ENCODE measurements at regions not wholly inside any gene's neighbourhood (a gene's known extent, or its start where the extent isn't known, plus 50 kb on each side); places are given as distances from the start of the nearest gene placed in this dataset.

DNA sequence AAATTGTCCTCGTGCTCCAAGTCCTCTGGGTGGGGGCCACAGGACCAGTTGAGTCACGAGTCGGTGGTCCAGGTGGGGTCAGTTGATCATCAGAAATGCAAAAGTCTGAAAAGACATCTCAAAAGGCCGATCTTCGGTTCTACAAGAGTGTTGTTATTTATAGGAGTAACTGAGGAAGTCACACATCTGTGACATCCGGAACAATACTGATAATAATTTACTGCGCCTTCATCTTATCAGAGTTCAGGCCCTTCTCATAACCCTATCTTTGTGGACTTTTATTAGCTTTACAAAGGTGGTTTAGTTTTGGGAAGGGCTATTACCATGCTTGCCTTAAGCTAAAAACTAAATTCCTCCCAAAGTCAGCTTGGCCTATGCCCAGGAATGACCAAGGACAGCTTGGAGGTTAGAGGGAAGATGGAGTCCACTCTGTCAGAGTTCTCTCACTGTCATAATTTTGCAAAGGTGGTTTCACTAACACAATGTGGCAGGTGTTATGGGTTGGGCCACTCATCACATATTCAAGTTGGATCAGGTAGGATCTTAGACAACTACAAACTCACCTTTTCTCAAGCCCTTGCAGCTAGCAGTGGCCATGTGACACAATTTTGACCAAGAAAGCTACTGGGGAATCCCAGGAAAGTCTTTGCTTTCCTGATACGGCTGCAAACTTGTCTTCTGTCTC lies 54.7 kb upstream of the CHST3 start:
- ChIA-PET CTCF (interaction anchor here (2.0 kb wide), 1 partner anchor 13 kb away, joined by 14 read pairs; no protein-coding TSS in a partner anchor), POLR2A (no interaction called here)
- Histone ChIP-seq H3K79me2 (ENCODE audit: control insufficient read depth, insufficient read depth, low read length) (no peaks in the 10 kb centered on the region), H3K4me3 (replicated peaks in 1 of 3; ENCODE audit: insufficient read depth in 1 of 3, low read depth in 1 of 3, low read length in 3 of 3) (no peak overlapping the region), H3K9me3 (replicated peaks; ENCODE audit: control insufficient read depth, insufficient read depth, low read length) (no peaks in the 10 kb centered on the region), H3K9me1 (replicated peaks; ENCODE audit: control insufficient read depth, extremely low read depth, insufficient read depth, low read length) (no peaks in the 10 kb centered on the region), H3K4me1 (ENCODE audit: control insufficient read depth, extremely low read depth, insufficient read depth, low read length) (no peaks in the 10 kb centered on the region), H3K9ac (replicated peaks; ENCODE audit: extremely low read depth, insufficient read depth, low read length) (no peak overlapping the region), H4K20me1 (replicated peaks; ENCODE audit: control insufficient read depth, extremely low read depth, insufficient read depth, low read length) (no peaks in the 10 kb centered on the region), H3K36me3 (ENCODE audit: control insufficient read depth in 2 of 2, extremely low read depth in 1 of 2, insufficient read depth in 2 of 2, low read length in 2 of 2) (no peaks in the 10 kb centered on the region), H3K4me2 (ENCODE audit: insufficient read depth, low read length) (no peak overlapping the region), H3K27me3 (ENCODE audit: control insufficient read depth in 2 of 2, insufficient read depth in 2 of 2, low read length in 2 of 2) (no peaks in the 10 kb centered on the region), H3K27ac (ENCODE audit: insufficient read depth, low read depth, low read length) (no peak overlapping the region), H2AFZ (ENCODE audit: low read depth, low read length) (no peak overlapping the region)
- BruUV-seq (replicated peaks) = no TSS peak
- TF ChIP-seq POLR2A (IDR thresholded peaks at IDR 0.05; ENCODE audit: low read depth, low read length) (no peak), GATA2 (IDR thresholded peaks at IDR 0.05; ENCODE audit: insufficient read depth, insufficient read length, low read depth, low read length) (no peak), JUN (IDR thresholded peaks at IDR 0.05; ENCODE audit: borderline replicate concordance, insufficient read depth, insufficient read length, low read depth) (no peak), FOS (IDR thresholded peaks at IDR 0.05; ENCODE audit: borderline replicate concordance, insufficient read depth, low read length) (no peak)
- TF ChIP-seq, protein P1, sequence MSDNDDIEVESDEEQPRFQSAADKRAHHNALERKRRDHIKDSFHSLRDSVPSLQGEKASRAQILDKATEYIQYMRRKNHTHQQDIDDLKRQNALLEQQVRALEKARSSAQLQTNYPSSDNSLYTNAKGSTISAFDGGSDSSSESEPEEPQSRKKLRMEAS (IDR thresholded peaks at IDR 0.05; ENCODE audit: insufficient read depth, insufficient read length) = no peak
- TF ChIP-seq, protein P2, sequence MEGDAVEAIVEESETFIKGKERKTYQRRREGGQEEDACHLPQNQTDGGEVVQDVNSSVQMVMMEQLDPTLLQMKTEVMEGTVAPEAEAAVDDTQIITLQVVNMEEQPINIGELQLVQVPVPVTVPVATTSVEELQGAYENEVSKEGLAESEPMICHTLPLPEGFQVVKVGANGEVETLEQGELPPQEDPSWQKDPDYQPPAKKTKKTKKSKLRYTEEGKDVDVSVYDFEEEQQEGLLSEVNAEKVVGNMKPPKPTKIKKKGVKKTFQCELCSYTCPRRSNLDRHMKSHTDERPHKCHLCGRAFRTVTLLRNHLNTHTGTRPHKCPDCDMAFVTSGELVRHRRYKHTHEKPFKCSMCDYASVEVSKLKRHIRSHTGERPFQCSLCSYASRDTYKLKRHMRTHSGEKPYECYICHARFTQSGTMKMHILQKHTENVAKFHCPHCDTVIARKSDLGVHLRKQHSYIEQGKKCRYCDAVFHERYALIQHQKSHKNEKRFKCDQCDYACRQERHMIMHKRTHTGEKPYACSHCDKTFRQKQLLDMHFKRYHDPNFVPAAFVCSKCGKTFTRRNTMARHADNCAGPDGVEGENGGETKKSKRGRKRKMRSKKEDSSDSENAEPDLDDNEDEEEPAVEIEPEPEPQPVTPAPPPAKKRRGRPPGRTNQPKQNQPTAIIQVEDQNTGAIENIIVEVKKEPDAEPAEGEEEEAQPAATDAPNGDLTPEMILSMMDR (IDR thresholded peaks at IDR 0.05; ENCODE audit: extremely low read depth in 1 of 2, insufficient read depth in 1 of 2, low read depth in 1 of 2, low read length in 2 of 2) = no peak
- no peak for DNase-seq (ENCODE audit: low read depth, low spot score)
- intact Hi-C loops (cut with micrococcal nuclease) = no loop called here
- FAIRE-seq = no peak
- dilution Hi-C loops (cut with MboI; ENCODE audit: extremely low pct_ligation_motif_present, low sequenced_read_pairs) = no loop called here
